ENCODE measurements at regions not wholly inside any gene's neighbourhood (a gene's known extent, or its start where the extent isn't known, plus 50 kb on each side); places are given as distances from the start of the nearest gene placed in this dataset.
"Not testable (repeated sequence)": the region's sequence is repeated elsewhere in the genome, so short reads cannot be mapped to it uniquely, and the experiment has no call there.

GRCh38 chr1:120357046-120357445 is 57.8 kb upstream of the NBPF8 start:
- peak in 1 of 2 donors; percentile 49 for DNase-seq (ENCODE audit: extremely low read depth in 1 of 2, low read depth in 1 of 2)

DNA sequence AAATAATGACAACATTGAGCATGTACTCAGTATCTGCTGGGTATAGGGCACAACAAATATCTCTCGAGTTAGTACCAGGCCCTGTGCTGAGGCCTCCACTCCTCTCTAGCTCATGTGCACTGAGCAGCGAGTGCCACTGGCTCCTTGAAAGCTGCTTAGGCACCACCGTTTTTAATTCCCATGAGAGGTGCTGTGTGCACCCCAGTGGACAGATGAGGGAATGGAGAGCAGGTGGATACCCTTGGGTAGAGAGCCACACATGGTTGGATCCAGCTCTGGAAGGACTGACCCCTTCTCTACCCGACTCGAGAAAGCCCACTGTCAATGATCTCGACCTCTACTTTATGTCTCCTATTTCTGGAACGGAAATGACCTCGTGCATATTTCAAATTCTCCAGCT is 58.7 kb upstream of the NBPF8 start:
- DNase-seq (ENCODE audit: extremely low read depth in 1 of 2, low read depth in 1 of 2): not testable (repeated sequence)

DNA sequence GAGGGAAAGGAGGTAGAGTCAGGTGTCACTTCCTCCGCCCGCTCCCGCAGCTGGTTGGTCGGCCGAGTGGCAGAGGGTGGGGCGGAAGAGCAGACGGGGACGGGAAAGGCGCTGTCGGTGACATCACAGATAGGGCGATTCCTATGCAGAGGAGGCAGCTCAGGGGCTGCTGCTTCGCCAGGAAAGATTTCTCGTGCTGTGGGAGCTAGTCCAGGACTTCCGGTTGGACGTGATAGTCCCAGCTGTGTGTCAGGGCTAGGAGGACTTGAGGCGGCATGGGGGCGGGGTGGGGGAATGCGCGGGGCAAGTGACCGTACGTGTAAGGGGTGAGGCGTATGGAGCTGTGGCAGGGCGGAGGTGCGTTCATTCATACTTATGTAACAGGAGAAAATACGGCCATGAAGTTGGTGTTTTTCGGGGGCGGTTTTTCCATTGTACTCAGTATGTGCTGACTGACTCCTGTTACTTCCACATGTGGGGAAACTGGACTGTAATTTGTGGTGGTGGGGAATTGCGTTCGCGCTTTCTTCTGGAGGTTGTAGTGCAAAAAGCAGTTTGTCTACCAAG is 60.1 kb upstream of the NBPF8 start:
- not testable (repeated sequence) for DNase-seq (ENCODE audit: extremely low read depth in 1 of 2, low read depth in 1 of 2)

DNA sequence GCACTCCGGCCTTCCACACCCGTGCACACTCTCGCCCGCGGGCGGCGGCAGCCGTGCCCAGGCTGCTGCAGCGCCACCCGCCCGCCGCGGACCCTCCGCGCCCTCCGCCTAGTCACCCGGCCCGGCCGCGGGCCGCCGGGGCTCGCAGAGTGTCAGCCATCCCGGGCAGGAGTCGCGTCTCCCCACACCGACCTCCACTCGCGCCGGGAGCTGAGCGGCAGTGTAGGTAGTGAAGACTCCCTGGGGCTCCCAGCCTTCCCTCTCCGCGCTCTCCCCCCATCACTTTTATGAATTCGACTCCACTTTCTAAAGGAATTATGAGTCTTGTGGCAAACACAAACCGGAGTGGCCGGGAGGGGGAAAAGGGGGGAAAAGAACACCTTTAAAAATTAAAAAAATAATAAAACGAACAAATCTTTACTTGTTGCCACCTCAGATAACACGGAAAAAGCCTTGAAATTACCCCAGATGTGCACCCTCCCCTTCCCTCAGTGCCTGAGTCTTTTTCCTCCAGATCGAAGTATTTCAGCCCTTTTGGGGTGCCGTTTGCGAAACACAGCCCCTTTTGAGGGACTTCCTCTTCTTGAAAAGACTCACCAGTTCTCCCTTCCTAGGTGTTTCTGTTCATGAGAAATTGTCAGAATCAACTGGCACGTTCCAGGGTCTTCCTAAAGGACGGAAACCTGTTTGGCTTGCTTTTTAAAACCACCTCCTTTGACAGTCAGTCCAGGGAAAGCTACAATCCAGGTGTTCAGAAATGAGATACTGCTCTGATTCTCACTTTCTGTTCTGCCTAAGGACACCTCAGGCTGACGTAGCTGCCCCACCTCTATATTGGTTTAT is 72.4 kb upstream of the NBPF8 start:
- DNase-seq (ENCODE audit: extremely low read depth in 1 of 2, low read depth in 1 of 2): not testable (repeated sequence)

GRCh38 chr1:120341756-120342155 is 73.1 kb upstream of the NBPF8 start:
- DNase-seq (ENCODE audit: extremely low read depth in 1 of 2, low read depth in 1 of 2): not testable (repeated sequence)

DNA sequence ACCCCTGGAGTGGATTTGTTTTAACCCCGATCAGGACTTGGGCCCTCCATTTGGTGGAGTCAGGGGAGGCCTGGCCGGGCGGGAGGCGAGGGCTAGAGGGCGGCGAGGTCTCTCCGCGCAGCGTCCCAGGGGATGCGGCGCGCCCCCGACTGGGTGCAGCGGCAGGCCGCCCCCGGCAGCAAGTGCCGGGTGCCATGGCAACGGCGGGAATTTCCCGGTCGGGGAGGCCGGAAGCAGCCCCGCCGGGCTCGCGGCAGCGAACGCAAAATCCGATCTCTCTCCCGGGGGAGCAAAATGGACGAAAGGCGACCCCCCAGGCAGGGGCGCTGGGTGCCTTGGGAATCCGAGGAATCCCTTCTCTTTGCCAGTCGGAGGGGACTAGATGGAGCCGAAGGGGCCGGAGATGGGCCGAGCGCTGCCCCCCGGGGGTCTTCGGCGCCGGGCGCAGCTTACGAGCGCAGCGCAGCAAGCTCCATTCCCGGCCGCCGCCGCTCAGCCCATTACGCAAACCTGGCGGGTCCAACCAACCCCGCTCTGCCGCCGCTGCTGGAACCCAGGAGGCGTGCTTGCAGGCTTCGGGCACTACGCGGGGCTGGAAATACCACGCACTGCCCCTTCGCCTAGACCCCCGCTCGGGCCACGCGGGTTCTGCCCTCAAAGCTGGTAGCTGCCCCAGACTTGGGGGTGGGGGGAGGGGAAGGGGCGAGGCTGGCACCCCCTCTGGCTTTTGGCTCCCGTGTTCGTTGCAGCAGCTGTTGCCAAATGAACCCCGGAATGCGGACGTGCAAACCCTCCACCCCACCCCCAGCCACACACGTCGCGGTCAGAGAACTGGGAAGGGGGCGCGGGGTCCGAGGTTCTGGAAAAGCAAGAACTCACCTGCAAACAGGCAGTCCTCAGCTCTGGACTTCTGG is 73.7 kb upstream of the NBPF8 start:
- DNase-seq (ENCODE audit: extremely low read depth in 1 of 2, low read depth in 1 of 2): not testable (repeated sequence)

- not testable (repeated sequence) for DNase-seq (ENCODE audit: extremely low read depth in 1 of 2, low read depth in 1 of 2)
These were observed 99.1 kb upstream of the NBPF8 start for GRCh38 chr1:120315738-120316137.

GRCh38 chr1:120311930-120312329 is 102.9 kb upstream of the NBPF8 start:
- not testable (repeated sequence) for DNase-seq (ENCODE audit: extremely low read depth in 1 of 2, low read depth in 1 of 2)

DNA sequence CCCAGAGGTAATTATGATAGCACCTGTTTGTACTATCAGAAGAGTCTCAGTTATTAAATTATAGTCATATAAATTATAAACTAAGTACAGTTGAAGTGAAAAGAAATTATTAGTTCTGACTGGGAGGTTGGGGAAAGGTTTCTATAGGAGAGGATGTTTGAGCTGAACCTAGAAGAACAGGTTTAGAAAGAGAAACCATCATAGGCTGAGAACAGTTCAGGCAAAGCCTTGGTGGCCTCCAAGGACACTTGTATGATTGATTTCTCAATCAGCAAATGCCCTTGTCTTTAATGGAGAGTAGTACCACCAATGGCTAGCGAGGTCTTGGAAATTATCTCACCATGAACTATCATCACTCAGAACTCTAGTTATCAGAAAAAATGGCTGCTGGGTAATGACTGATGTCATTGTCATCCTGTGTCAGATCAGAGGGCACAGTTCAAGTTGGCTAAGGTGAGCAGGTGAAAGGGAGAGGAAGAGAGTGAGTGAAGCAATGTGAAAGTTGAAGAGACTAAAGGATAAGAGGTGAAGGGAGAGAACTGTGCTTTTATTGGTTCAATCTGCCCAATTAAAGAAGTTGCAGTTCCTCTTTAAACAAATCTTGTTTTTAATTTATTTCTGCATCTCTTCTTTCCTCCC is 105.8 kb upstream of the NBPF8 start:
- DNase-seq (ENCODE audit: extremely low read depth in 1 of 2, low read depth in 1 of 2): not testable (repeated sequence)

- DNase-seq (ENCODE audit: extremely low read depth in 1 of 2, low read depth in 1 of 2): not testable (repeated sequence)
These were observed 109.8 kb upstream of the NBPF8 start for GRCh38 chr1:120305046-120305445.

DNA sequence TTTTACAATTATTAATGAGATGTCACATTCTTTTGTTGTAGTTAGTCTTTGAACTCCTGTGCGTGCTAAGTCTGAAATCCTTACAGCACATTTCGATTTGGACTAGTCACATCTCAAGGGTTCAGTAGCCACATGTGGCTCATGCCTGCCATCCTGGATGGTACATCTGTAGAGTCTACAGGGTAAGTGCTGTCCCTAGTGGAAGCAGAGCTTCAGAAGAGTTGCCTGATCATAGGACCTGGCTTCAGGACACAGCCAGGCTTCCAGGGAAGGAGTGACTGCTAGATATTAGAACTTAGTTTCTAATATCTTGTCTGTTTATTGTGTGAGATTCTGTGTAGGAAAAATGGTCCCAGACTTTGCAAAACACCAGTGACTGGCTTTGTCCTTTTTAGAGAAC is 110.5 kb upstream of the NBPF8 start:
- not testable (repeated sequence) for DNase-seq (ENCODE audit: extremely low read depth in 1 of 2, low read depth in 1 of 2)

DNA sequence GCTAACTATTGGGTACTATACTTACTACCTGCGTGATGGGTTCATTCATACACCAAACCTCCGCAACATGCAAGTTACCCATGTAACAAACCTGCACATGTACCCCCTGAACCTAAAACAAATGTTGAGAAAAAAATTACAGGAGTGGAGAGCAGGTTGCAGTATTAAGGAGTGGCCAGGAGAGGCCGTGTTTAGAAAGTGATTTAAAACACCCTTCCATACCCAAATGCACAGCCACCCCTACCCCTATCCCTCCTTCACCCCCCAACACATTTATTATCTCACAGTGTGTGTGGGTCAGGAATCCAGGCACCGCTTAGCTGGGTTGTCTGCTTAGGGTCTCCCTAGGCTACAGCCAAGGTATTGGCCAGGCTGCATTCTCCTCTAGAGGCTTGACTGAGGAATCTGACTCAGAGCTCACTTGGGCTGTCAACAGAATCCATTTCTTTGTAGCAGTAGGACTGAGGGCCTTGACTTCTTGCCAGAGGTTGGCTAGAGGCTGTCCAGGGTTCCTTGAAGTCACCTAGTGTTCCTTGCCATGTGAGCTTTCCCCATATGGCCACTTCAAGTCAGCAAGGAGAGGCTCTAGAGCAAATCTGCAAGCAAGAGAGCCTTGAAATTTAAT is 115.3 kb upstream of the NBPF8 start:
- not testable (repeated sequence) for DNase-seq (ENCODE audit: extremely low read depth in 1 of 2, low read depth in 1 of 2)

- not testable (repeated sequence) for DNase-seq (ENCODE audit: extremely low read depth in 1 of 2, low read depth in 1 of 2)
These were observed 116.3 kb upstream of the NBPF8 start for GRCh38 chr1:120298487-120298886.

GRCh38 chr1:120297345-120297953 is 117.4 kb upstream of the NBPF8 start:
- DNase-seq (ENCODE audit: extremely low read depth in 1 of 2, low read depth in 1 of 2): not testable (repeated sequence)

- not testable (repeated sequence) for DNase-seq (ENCODE audit: extremely low read depth in 1 of 2, low read depth in 1 of 2)
These were observed 113.8 kb upstream of the SEC22B start for GRCh38 chr1:120290105-120290504.

- DNase-seq (ENCODE audit: extremely low read depth in 1 of 2, low read depth in 1 of 2): not testable (repeated sequence)
These were observed 113.3 kb upstream of the SEC22B start for GRCh38 chr1:120289601-120290074.

- not testable (repeated sequence) for DNase-seq (ENCODE audit: extremely low read depth in 1 of 2, low read depth in 1 of 2)
These were observed 112.7 kb upstream of the SEC22B start for GRCh38 chr1:120288814-120289600.

- not testable (repeated sequence) for DNase-seq (ENCODE audit: extremely low read depth in 1 of 2, low read depth in 1 of 2)
These were observed 111.8 kb upstream of the SEC22B start for GRCh38 chr1:120288167-120288566.
